Transverse colon (tissue), 4 donors: ENCODE measurements at regions not wholly inside any gene's neighbourhood (a gene's known extent, or its start where the extent isn't known, plus 50 kb on each side); places are given as distances from the start of the nearest gene placed in this dataset.

ENCODE experiments used
- DNase-seq: peaks from one replicate; pipeline ENCODE4 v3.0.0-alpha.2; 2019
- H3K27ac ChIP-seq, 4 donors: fragments of 200-600 bp; sonication (generic); 2 replicates each; pipeline ENCODE4 v1.5.1; 2016 to 2018; ENCODE audit warnings: inconsistent platforms in 4 of 4
- H3K27me3 ChIP-seq: fragments of 200-600 bp; sonication (generic); 2 replicates; pipeline ENCODE4 v1.5.1; 2017; ENCODE audit warnings: inconsistent platforms
- H3K36me3 ChIP-seq, 4 donors: fragments of 200-600 bp; sonication (generic); 2 replicates each; pipeline ENCODE4 v1.5.1; 2017 to 2019; ENCODE audit warnings: inconsistent platforms in 4 of 4
- H3K4me1 ChIP-seq, 4 donors: fragments of 200-600 bp; sonication (generic); 2 replicates each; pipeline ENCODE4 v1.5.1; 2017 to 2020; ENCODE audit warnings: inconsistent platforms in 4 of 4
- H3K4me3 ChIP-seq, 4 donors: fragments of 200-600 bp; sonication (generic); 1 replicate in 1 of 4; 2 replicates in 3 of 4; pipeline versions ENCODE4 v1.5.1 to v1.6.1; 2017 to 2019; ENCODE audit warnings: inconsistent platforms in 4 of 4
- H3K9me3 ChIP-seq, 2 donors: fragments of 200-600 bp; sonication (generic); 2 replicates each; pipeline ENCODE4 v1.5.1; 2017 to 2019; ENCODE audit warnings: inconsistent platforms in 2 of 2
- EP300 ChIP-seq: sonication (generic); formaldehyde crosslinking; IDR thresholded peaks from one replicate; pipeline ENCODE4 v1.6.1; 2017; ENCODE audit warnings: antibody characterized with exemption, low read depth
- POLR2A ChIP-seq: fragments of 450-650 bp; IDR thresholded peaks from one replicate; pipeline ENCODE4 v1.6.1; 2016; ENCODE audit warnings: antibody characterized with exemption, mild to moderate bottlenecking, moderate library complexity
- POLR2AphosphoS5 ChIP-seq, 3 donors: sonication (generic); formaldehyde crosslinking; IDR thresholded peaks; one replicate each; pipeline ENCODE4 v1.6.1; 2016; ENCODE audit warnings: antibody characterized with exemption in 3 of 3
- WGBS, 2 donors: methylation state at CpG; one replicate each; pipeline ENCODE4 v1.1.5; 2018; ENCODE audit warnings: low coverage in 1 of 2; 5-methylcytosine and 5-hydroxymethylcytosine counted together
- in situ Hi-C, 4 donors: fragments of 200-750 bp; cut with MboI; loops; one replicate each; pipeline versions ENCODE4 v1.15.0 to v1.15.1; 2017; ENCODE audit warnings: low sequenced_read_pairs in 3 of 4, low pct_ligation_motif_present in 1 of 4, low pct_unique_long_range_greater_than_20kb in 1 of 4
- intact Hi-C: fragments of 100-400 bp; cut with DNase I; formaldehyde crosslinking; loops from one replicate; pipeline ENCODE4 v1.15.1; 2023; ENCODE audit warnings: low total_unique reads
- TF ChIP-seq, protein P1 (sequence below), 5 experiments: fragments of 200-600 bp in 3 of 5; fragments of 450-650 bp in 2 of 5; sonication (generic) in 3 of 5; IDR thresholded peaks; 1 replicate in 2 of 5; 2 replicates in 3 of 5; pipeline ENCODE4 v1.5.1; 2016 to 2017; ENCODE audit warnings: antibody characterized with exemption in 5 of 5, inconsistent platforms in 3 of 5, mild to moderate bottlenecking in 2 of 5, moderate library complexity in 1 of 5

DNA sequence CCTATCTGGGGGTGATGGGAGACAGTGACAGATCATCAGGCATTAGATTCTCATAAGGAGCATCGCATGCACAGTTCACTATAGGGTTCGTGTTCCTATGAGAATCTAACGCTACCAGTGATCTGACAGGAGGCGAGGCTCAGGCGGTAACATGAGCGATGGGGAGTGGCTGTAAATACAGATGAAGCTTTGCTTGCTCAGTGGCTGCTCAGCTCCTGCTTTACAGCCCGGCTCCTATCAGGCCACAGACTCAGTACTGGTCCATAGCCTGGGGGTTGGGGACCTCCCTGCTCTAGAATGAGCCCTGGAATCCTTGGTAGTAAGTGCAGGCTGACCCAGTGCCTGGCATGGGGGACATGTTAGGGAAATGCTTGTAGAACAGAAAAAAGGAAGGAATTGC lies 426.0 kb downstream of the TYW1 start:
- in situ Hi-C loops (no loop called here), intact Hi-C loops (no loop called here)
- Histone ChIP-seq H3K9me3 (no peaks in the 10 kb centered on the region), H3K4me1 (no peaks in the 10 kb centered on the region), H3K4me3 (no peak overlapping the region), H3K27me3 (no peaks in the 10 kb centered on the region), H3K27ac (no peak overlapping the region), H3K36me3 (no peaks in the 10 kb centered on the region)
- WGBS, 2 donors, result 87% methylated on average over 7 of the region's 7 CpGs; no CpG with 5 or more reads in 1 of the 2 donors
- no peak for DNase-seq
- TF ChIP-seq EP300 (no peak), POLR2AphosphoS5 (IDR thresholded peaks at IDR 0.05) (no peak), POLR2A (no peak)
- TF ChIP-seq, protein P1, sequence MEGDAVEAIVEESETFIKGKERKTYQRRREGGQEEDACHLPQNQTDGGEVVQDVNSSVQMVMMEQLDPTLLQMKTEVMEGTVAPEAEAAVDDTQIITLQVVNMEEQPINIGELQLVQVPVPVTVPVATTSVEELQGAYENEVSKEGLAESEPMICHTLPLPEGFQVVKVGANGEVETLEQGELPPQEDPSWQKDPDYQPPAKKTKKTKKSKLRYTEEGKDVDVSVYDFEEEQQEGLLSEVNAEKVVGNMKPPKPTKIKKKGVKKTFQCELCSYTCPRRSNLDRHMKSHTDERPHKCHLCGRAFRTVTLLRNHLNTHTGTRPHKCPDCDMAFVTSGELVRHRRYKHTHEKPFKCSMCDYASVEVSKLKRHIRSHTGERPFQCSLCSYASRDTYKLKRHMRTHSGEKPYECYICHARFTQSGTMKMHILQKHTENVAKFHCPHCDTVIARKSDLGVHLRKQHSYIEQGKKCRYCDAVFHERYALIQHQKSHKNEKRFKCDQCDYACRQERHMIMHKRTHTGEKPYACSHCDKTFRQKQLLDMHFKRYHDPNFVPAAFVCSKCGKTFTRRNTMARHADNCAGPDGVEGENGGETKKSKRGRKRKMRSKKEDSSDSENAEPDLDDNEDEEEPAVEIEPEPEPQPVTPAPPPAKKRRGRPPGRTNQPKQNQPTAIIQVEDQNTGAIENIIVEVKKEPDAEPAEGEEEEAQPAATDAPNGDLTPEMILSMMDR (IDR thresholded peaks at IDR 0.05), result no peak

DNA sequence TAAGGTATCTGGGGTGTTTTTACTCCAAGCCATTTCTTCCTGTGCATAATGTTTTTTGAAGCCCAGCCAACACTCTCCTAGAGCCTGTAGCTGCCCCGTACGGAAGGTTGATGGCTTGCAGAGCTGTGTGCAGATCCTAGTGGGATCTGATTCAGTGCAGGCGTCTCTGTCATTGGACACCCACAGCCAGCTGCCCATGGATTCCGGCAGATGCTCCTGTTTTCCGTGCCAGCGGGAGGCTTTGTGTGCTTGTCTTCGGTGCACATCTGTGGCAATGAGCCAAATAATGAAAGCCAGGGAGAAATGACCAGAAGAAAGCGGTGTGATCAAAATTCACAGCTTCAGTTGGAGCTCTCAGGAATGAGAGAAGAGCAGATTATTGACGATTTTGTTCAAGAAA lies 426.4 kb downstream of the TYW1 start:
- intact Hi-C loops (no loop called here), in situ Hi-C loops (no loop called here)
- H3K4me3 ChIP-seq, result no peak overlapping the region
- H3K36me3 ChIP-seq, result no peaks in the 10 kb centered on the region
- no peak for DNase-seq
- TF ChIP-seq POLR2A (no peak), POLR2AphosphoS5 (IDR thresholded peaks at IDR 0.05) (peak in 1 of 3 donors; percentile 79), EP300 (no peak)
- TF ChIP-seq, protein P1 (IDR thresholded peaks at IDR 0.05), result no peak
- no peaks in the 10 kb centered on the region for H3K4me1 ChIP-seq
- 55 to 77% methylated on average over 3 to 8 of the region's 9 CpGs for WGBS, 2 donors
- no peaks in the 10 kb centered on the region for H3K9me3 ChIP-seq
- no peaks in the 10 kb centered on the region for H3K27me3 ChIP-seq
- H3K27ac ChIP-seq, result no peak overlapping the region

DNA sequence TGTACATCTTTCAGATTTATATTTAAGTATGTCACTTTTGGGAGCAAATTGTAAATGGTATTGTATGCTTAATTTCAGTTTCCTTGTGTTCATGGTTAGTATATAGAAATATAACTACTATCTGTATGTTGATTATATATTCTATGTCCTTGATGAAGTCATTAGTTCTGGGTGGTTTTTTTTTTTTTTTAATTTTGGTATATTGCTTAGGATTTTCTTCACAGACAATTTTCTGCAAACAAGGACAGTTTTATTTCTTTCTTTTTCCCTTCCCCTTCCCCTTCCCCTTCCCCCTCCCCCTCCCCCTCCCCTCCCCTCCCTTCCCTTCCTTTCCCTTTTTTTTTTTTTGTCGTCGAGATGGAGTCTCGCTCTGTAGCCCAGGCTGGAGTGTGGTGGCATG lies 430.0 kb downstream of the TYW1 start:
- no peaks in the 10 kb centered on the region for H3K36me3 ChIP-seq
- no peak overlapping the region for H3K4me3 ChIP-seq
- intact Hi-C loops (no loop called here), in situ Hi-C loops (loop anchor here in 1 of 4 donors (25.0 kb wide), 1 partner anchor 111 kb away; no protein-coding TSS in a partner anchor)
- no peaks in the 10 kb centered on the region for H3K27me3 ChIP-seq
- H3K9me3 ChIP-seq, result no peaks in the 10 kb centered on the region
- 73 to 74% methylated on average over 3 of the region's 3 CpGs for WGBS, 2 donors
- no peaks in the 10 kb centered on the region for H3K4me1 ChIP-seq
- DNase-seq, result no peak
- TF ChIP-seq EP300, result no peak
- TF ChIP-seq, protein P1 (IDR thresholded peaks at IDR 0.05), result no peak
- TF ChIP-seq POLR2AphosphoS5 (IDR thresholded peaks at IDR 0.05), result no peak
- no peak for TF ChIP-seq POLR2A
- H3K27ac ChIP-seq, result no peak overlapping the region

DNA sequence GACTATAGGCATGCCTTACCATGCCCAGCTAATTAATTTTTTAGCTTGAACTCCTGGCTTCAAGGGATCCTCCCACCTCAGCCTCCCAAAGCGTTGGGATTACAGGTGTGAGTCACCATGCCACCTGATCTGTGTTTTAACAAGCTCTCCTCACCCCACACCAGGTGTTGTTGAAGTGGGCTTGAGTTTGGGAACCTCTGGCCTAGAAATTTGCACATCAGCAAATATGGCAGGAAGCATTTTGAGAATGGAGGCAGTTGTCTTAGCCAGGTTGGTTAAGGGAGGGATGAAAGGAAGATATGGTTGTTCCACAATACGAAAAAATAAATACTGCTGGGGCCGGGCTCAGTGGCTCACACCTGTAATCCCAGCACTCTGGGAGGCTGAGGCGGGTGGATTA lies 433.1 kb downstream of the TYW1 start:
- no peaks in the 10 kb centered on the region for H3K36me3 ChIP-seq
- 85% methylated on average over 4 of the region's 4 CpGs; no CpG with 5 or more reads in 1 of the 2 donors for WGBS, 2 donors
- H3K4me1 ChIP-seq, result no peaks in the 10 kb centered on the region
- no peak for DNase-seq
- no peaks in the 10 kb centered on the region for H3K27me3 ChIP-seq
- no peaks in the 10 kb centered on the region for H3K9me3 ChIP-seq
- H3K4me3 ChIP-seq, result no peak overlapping the region
- no peak for TF ChIP-seq EP300
- no peak for TF ChIP-seq POLR2AphosphoS5 (IDR thresholded peaks at IDR 0.05)
- no peak for TF ChIP-seq POLR2A
- TF ChIP-seq, protein P1 (IDR thresholded peaks at IDR 0.05), result no peak
- H3K27ac ChIP-seq, result no peak overlapping the region
- intact Hi-C loops, result no loop called here
- in situ Hi-C loops, result loop anchor here in 1 of 4 donors (25.0 kb wide), 1 partner anchor 108 kb away; no protein-coding TSS in a partner anchor
